ENCODE measurements at regions not wholly inside any gene's neighbourhood (a gene's known extent, or its start where the extent isn't known, plus 50 kb on each side); places are given as distances from the start of the nearest gene placed in this dataset.

GRCh38 chr2:41906338-41906725 lies 141.5 kb upstream of the PKDCC start:
- TF ChIP-seq SIN3A (IDR thresholded peaks at IDR 0.05; ENCODE audit: borderline replicate concordance, insufficient read depth, low read length) (no peak), TAF1 (IDR thresholded peaks at IDR 0.05; ENCODE audit: borderline replicate concordance, insufficient read depth, low read length) (no peak), POLR2AphosphoS5 (IDR thresholded peaks at IDR 0.05; ENCODE audit: low read depth, low read length) (no peak)
- TF ChIP-seq, protein P1, sequence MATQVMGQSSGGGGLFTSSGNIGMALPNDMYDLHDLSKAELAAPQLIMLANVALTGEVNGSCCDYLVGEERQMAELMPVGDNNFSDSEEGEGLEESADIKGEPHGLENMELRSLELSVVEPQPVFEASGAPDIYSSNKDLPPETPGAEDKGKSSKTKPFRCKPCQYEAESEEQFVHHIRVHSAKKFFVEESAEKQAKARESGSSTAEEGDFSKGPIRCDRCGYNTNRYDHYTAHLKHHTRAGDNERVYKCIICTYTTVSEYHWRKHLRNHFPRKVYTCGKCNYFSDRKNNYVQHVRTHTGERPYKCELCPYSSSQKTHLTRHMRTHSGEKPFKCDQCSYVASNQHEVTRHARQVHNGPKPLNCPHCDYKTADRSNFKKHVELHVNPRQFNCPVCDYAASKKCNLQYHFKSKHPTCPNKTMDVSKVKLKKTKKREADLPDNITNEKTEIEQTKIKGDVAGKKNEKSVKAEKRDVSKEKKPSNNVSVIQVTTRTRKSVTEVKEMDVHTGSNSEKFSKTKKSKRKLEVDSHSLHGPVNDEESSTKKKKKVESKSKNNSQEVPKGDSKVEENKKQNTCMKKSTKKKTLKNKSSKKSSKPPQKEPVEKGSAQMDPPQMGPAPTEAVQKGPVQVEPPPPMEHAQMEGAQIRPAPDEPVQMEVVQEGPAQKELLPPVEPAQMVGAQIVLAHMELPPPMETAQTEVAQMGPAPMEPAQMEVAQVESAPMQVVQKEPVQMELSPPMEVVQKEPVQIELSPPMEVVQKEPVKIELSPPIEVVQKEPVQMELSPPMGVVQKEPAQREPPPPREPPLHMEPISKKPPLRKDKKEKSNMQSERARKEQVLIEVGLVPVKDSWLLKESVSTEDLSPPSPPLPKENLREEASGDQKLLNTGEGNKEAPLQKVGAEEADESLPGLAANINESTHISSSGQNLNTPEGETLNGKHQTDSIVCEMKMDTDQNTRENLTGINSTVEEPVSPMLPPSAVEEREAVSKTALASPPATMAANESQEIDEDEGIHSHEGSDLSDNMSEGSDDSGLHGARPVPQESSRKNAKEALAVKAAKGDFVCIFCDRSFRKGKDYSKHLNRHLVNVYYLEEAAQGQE (IDR thresholded peaks at IDR 0.05; ENCODE audit: insufficient read depth in 1 of 2, low read depth in 2 of 2, low read length in 2 of 2) = no peak
